ENCODE measurements at regions not wholly inside any gene's neighbourhood (a gene's known extent, or its start where the extent isn't known, plus 50 kb on each side); places are given as distances from the start of the nearest gene placed in this dataset.
"Not testable (repeated sequence)": the region's sequence is repeated elsewhere in the genome, so short reads cannot be mapped to it uniquely, and the experiment has no call there.

GRCh38 chrX:3824008-3824407 lies 110.6 kb upstream of the PRKX start:
- CTCF ChIA-PET; POLR2A ChIA-PET; DNase-seq (ENCODE audit: extremely low spot score): not testable (repeated sequence)

GRCh38 chrX:3820167-3820566 lies 106.7 kb upstream of the PRKX start:
- no peak for DNase-seq (ENCODE audit: extremely low spot score)
- ChIA-PET CTCF (no interaction called here), POLR2A (no interaction called here)
- no peak for TF ChIP-seq FOXK2 (IDR thresholded peaks at IDR 0.05)
- no peak for TF ChIP-seq HDGF (IDR thresholded peaks at IDR 0.05; ENCODE audit: borderline replicate concordance)
- TF ChIP-seq, protein P1, sequence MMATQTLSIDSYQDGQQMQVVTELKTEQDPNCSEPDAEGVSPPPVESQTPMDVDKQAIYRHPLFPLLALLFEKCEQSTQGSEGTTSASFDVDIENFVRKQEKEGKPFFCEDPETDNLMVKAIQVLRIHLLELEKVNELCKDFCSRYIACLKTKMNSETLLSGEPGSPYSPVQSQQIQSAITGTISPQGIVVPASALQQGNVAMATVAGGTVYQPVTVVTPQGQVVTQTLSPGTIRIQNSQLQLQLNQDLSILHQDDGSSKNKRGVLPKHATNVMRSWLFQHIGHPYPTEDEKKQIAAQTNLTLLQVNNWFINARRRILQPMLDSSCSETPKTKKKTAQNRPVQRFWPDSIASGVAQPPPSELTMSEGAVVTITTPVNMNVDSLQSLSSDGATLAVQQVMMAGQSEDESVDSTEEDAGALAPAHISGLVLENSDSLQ (IDR thresholded peaks at IDR 0.05), result no peak
- no peak for TF ChIP-seq L3MBTL2 (conservative IDR thresholded peaks at IDR 0.05)
- TF ChIP-seq BHLHE40 (IDR thresholded peaks at IDR 0.05; ENCODE audit: borderline replicate concordance), result no peak
- no peak for TF ChIP-seq SP1 (IDR thresholded peaks at IDR 0.05)
- no peak for TF ChIP-seq ARNT (IDR thresholded peaks at IDR 0.05)
- TF ChIP-seq SUZ12 (IDR thresholded peaks at IDR 0.05), result no peak
- no peak for TF ChIP-seq LEF1 (IDR thresholded peaks at IDR 0.05; ENCODE audit: borderline replicate concordance)
- no peak for TF ChIP-seq NFRKB (IDR thresholded peaks at IDR 0.05)
- no peak for TF ChIP-seq FOXA1 (IDR thresholded peaks at IDR 0.05)
- TF ChIP-seq ZNF384 (IDR thresholded peaks at IDR 0.05), result no peak

DNA sequence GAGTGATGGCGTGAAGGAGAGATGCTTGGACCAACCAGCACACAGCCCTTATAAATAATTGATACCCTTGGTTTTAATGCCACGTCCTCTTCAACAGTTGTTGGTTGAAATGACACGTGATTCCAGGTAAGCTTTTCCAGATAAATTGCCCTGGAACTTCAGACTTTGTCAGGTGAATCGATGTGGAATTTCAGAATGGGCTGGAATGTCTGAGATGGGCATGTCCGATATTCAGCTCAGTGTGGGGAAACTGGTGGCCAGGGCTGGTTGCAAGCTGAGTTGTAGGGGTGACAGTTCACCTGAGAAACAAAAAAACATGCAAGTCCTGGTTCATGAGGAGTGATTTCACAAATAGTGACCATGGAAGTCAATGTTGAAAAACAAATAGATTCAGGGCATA lies 104.0 kb upstream of the PRKX start:
- POLR2A ChIA-PET; DNase-seq (ENCODE audit: extremely low spot score); CTCF ChIA-PET: not testable (repeated sequence)

DNA sequence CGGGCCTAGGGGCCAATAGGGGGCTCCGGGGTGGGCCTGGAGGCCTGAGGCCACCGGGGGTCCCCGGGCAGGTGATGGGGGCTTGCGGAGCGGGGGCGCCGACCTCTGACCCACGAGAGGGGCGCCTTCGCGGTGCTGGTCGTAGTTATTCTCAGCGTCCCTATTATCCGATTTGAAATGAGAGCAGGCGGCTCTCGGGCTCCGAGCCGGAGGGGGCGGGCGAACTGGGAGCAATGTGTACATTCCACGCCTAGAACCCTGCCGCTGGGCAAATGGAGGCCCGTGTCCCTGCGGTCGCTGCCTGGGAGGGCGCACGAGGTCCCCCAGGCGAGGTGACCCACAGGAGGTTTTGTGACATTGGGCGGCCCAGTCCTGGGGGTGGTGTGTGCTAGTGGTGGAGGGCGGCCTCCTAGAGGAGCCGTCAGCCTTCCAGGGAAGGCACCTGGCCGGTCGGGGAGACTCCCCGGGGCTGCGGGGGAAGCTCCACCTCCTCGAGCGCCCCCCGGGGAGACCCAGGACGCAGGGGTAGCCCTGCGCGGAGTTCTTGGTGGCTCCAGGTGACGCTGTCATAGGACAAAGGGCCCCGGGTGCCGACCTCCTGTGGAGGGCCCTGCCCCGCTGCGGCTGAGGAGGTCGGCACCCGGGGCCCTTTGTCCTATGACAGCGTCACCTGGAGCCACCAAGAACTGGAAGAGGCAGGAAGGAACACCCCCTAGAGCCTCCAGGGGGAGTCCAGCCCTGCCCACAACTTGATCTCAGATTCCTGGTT lies 102.6 kb upstream of the PRKX start:
- POLR2A ChIA-PET, result no interaction called here
- TF ChIP-seq ELF4 (IDR thresholded peaks at IDR 0.05), result no peak
- TF ChIP-seq L3MBTL2 (conservative IDR thresholded peaks at IDR 0.05), result peak; percentile 42; the same call in 1 of the 2 replicates
- peak; percentile 10 for DNase-seq (ENCODE audit: extremely low spot score)
- CTCF ChIA-PET, result no interaction called here

- TF ChIP-seq NFRKB (IDR thresholded peaks at IDR 0.05) (no peak), ARNT (IDR thresholded peaks at IDR 0.05) (no peak), HDGF (IDR thresholded peaks at IDR 0.05; ENCODE audit: borderline replicate concordance) (no peak), CTBP1 (IDR thresholded peaks at IDR 0.05; ENCODE audit: borderline replicate concordance) (no peak), FOXM1 (IDR thresholded peaks at IDR 0.05; ENCODE audit: borderline replicate concordance) (no peak), FOXA1 (IDR thresholded peaks at IDR 0.05) (no peak), ELF4 (IDR thresholded peaks at IDR 0.05) (no peak), SP1 (IDR thresholded peaks at IDR 0.05) (no peak), TARDBP (IDR thresholded peaks at IDR 0.05) (no peak), SUZ12 (IDR thresholded peaks at IDR 0.05) (no peak), LEF1 (IDR thresholded peaks at IDR 0.05; ENCODE audit: borderline replicate concordance) (no peak), FOXK2 (IDR thresholded peaks at IDR 0.05) (no peak), ZNF384 (IDR thresholded peaks at IDR 0.05) (no peak), L3MBTL2 (conservative IDR thresholded peaks at IDR 0.05) (no peak), BHLHE40 (IDR thresholded peaks at IDR 0.05; ENCODE audit: borderline replicate concordance) (no peak)
- TF ChIP-seq, protein P1 (IDR thresholded peaks at IDR 0.05), result no peak
- POLR2A ChIA-PET, result no interaction called here
- DNase-seq (ENCODE audit: extremely low spot score), result peak; percentile 42
- CTCF ChIA-PET, result interaction anchor here (1.0 kb wide), 1 partner anchor 160 kb away, joined by 4 read pairs; no protein-coding TSS in a partner anchor
These were observed 98.2 kb upstream of the PRKX start for GRCh38 chrX:3811331-3812311.

GRCh38 chrX:3807906-3808305 lies 94.5 kb upstream of the PRKX start:
- CTCF ChIA-PET, result interaction anchor here (1.1 kb wide), 1 partner anchor 156 kb away, joined by 3 read pairs; no protein-coding TSS in a partner anchor
- POLR2A ChIA-PET, result no interaction called here
- no peak for DNase-seq (ENCODE audit: extremely low spot score)
- TF ChIP-seq FOXA1 (IDR thresholded peaks at IDR 0.05) (no peak), L3MBTL2 (conservative IDR thresholded peaks at IDR 0.05) (no peak), HDGF (IDR thresholded peaks at IDR 0.05; ENCODE audit: borderline replicate concordance) (no peak), ELF4 (IDR thresholded peaks at IDR 0.05) (no peak), SP1 (IDR thresholded peaks at IDR 0.05) (no peak)

DNA sequence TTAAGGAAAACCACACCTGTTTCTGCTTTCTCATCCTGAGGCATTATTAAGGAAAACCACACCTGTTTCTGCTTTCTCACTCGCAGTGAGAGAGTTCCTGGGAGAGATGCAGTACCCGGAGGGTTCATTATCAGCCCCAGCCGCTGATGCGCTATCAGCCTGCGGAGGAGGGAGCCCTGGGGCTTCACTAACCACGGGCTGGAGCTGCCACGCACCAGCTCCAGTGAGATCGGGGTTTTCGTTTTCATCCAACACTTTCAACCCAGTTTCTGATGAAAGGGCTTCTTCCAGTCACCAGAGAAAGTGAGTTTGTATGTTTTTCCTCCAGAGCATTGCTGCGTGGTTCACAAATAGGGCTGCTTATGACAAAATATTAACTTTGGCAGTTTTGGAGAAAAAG lies 93.2 kb upstream of the PRKX start:
- TF ChIP-seq SUZ12 (IDR thresholded peaks at IDR 0.05) (no peak), SP1 (IDR thresholded peaks at IDR 0.05) (no peak), TARDBP (IDR thresholded peaks at IDR 0.05) (no peak), LEF1 (IDR thresholded peaks at IDR 0.05; ENCODE audit: borderline replicate concordance) (no peak), HDGF (IDR thresholded peaks at IDR 0.05; ENCODE audit: borderline replicate concordance) (no peak), FOXM1 (IDR thresholded peaks at IDR 0.05; ENCODE audit: borderline replicate concordance) (no peak), ZNF384 (IDR thresholded peaks at IDR 0.05) (no peak), FOXA1 (IDR thresholded peaks at IDR 0.05) (no peak), ARNT (IDR thresholded peaks at IDR 0.05) (no peak), CTBP1 (IDR thresholded peaks at IDR 0.05; ENCODE audit: borderline replicate concordance) (no peak), L3MBTL2 (conservative IDR thresholded peaks at IDR 0.05) (no peak), FOXK2 (IDR thresholded peaks at IDR 0.05) (no peak), BHLHE40 (IDR thresholded peaks at IDR 0.05; ENCODE audit: borderline replicate concordance) (no peak), NFRKB (IDR thresholded peaks at IDR 0.05) (no peak), ELF4 (IDR thresholded peaks at IDR 0.05) (no peak)
- CTCF ChIA-PET, result no interaction called here
- no peak for DNase-seq (ENCODE audit: extremely low spot score)
- POLR2A ChIA-PET, result no interaction called here
